HEK293 (cell line): ENCODE measurements at regions not wholly inside any gene's neighbourhood (a gene's known extent, or its start where the extent isn't known, plus 50 kb on each side); places are given as distances from the start of the nearest gene placed in this dataset.

Experiments
- CTCF ChIP-seq: fragments of 450-650 bp; formaldehyde crosslinking; IDR thresholded peaks from 2 replicates; pipeline ENCODE4 v1.5.1; 2016; ENCODE audit warnings: missing biosample characterization, missing genetic modification characterization
- HIC1 ChIP-seq: fragments of 450-650 bp; formaldehyde crosslinking; IDR thresholded peaks from 2 replicates; pipeline ENCODE4 v1.5.1; 2016; ENCODE audit warnings: missing biosample characterization, missing genetic modification characterization
- HOXA7 ChIP-seq: sonication (generic); formaldehyde crosslinking; IDR thresholded peaks from 2 replicates; pipeline ENCODE4 v1.8.1; 2022; ENCODE audit warnings: missing genetic modification reagents, borderline replicate concordance
- SALL2 ChIP-seq: fragments of 450-650 bp; formaldehyde crosslinking; IDR thresholded peaks from 2 replicates; pipeline ENCODE4 v1.5.0; 2017; ENCODE audit warnings: missing biosample characterization, mild to moderate bottlenecking, missing genetic modification characterization, borderline replicate concordance
- SP2 ChIP-seq: fragments of 450-650 bp; formaldehyde crosslinking; IDR thresholded peaks from 2 replicates; pipeline ENCODE4 v1.5.1; 2016; ENCODE audit warnings: missing biosample characterization, missing genetic modification characterization
- ZBTB11 ChIP-seq: fragments of 450-650 bp; formaldehyde crosslinking; conservative IDR thresholded peaks from 2 replicates; pipeline ENCODE4 v1.5.1; 2016; ENCODE audit warnings: low read depth, missing biosample characterization, missing genetic modification characterization
- ZBTB49 ChIP-seq: fragments of 450-650 bp; formaldehyde crosslinking; IDR thresholded peaks from 2 replicates; pipeline ENCODE4 v1.5.1; 2016; ENCODE audit warnings: missing biosample characterization, missing genetic modification characterization, low read depth
- ZNF138 ChIP-seq: fragments of 450-650 bp; formaldehyde crosslinking; IDR thresholded peaks from 2 replicates; pipeline ENCODE4 v1.5.1; 2016; ENCODE audit warnings: missing biosample characterization, missing genetic modification characterization, borderline replicate concordance
- ZNF157 ChIP-seq: fragments of 450-650 bp; formaldehyde crosslinking; IDR thresholded peaks from 2 replicates; pipeline ENCODE4 v1.5.1; 2016; ENCODE audit warnings: missing biosample characterization, missing genetic modification characterization
- ZNF274 ChIP-seq, 2 experiments: fragments of 200-500 bp in 1 of 2; fragments of 450-650 bp in 1 of 2; sonication (Bioruptor generic) in 1 of 2; formaldehyde crosslinking in 1 of 2; IDR thresholded peaks; 2 replicates each; pipeline versions ENCODE4 v1.5.1 to v1.6.1; 2014 to 2016; ENCODE audit warnings: borderline replicate concordance in 1 of 2, inconsistent platforms in 1 of 2, low read length in 1 of 2, missing biosample characterization in 1 of 2, missing genetic modification characterization in 1 of 2
- ZNF518A ChIP-seq: fragments of 450-650 bp; formaldehyde crosslinking; conservative IDR thresholded peaks from 2 replicates; pipeline ENCODE4 v1.5.1; 2016; ENCODE audit warnings: low read depth, missing biosample characterization, missing genetic modification characterization
- ZNF549 ChIP-seq: fragments of 450-650 bp; IDR thresholded peaks from 2 replicates; pipeline ENCODE4 v1.5.1; 2018; ENCODE audit warnings: missing biosample characterization, missing genetic modification characterization, mild to moderate bottlenecking, inconsistent platforms, moderate library complexity
- ZNF670 ChIP-seq: fragments of 450-650 bp; formaldehyde crosslinking; IDR thresholded peaks from 2 replicates; pipeline ENCODE4 v1.5.1; 2016; ENCODE audit warnings: missing biosample characterization, missing genetic modification characterization, low read depth
- ZSCAN18 ChIP-seq: fragments of 450-650 bp; formaldehyde crosslinking; IDR thresholded peaks from 2 replicates; pipeline ENCODE4 v1.5.1; 2016; ENCODE audit warnings: missing biosample characterization, missing genetic modification characterization

- TF ChIP-seq CTCF (tag by site-specific recombination) (no peak), ZNF138 (tag by site-specific recombination) (no peak), ZNF274 (IDR thresholded peaks at IDR 0.05; ENCODE audit: low read length) (no peak), ZNF274 (tag by site-specific recombination; IDR thresholded peaks at IDR 0.05; ENCODE audit: borderline replicate concordance) (no peak), SP2 (tag by site-specific recombination) (no peak), ZNF518A (tag by site-specific recombination) (no peak), ZSCAN18 (tag by site-specific recombination) (no peak), HIC1 (tag by site-specific recombination) (no peak), ZBTB49 (tag by site-specific recombination) (no peak), ZNF549 (tag by site-specific recombination) (no peak), ZNF670 (tag by site-specific recombination) (no peak), SALL2 (no peak), ZNF157 (tag by site-specific recombination) (no peak), ZBTB11 (tag by site-specific recombination) (no peak), HOXA7 (CRISPR knock-in tag) (no peak)
Observed at GRCh38 chr4:178351185-178351584, 908.9 kb upstream of the AGA start.
